PC-3 (cell line): ENCODE measurements at regions not wholly inside any gene's neighbourhood (a gene's known extent, or its start where the extent isn't known, plus 50 kb on each side); places are given as distances from the start of the nearest gene placed in this dataset.

Experiments
- CTCF ChIP-seq: fragments of 300-600 bp; sonication (generic); conservative IDR thresholded peaks from 2 replicates; pipeline ENCODE4 v1.5.1; 2017; ENCODE audit warnings: antibody characterized with exemption, low read depth, mild to moderate bottlenecking, low read length
- EZH2 ChIP-seq: fragments of 300-600 bp; sonication (generic); IDR thresholded peaks from one replicate; pipeline ENCODE4 v1.6.1; 2017; ENCODE audit warnings: antibody characterized with exemption, mild to moderate bottlenecking, low read length; ENCODE audit not compliant: unreplicated experiment
- EZH2phosphoT487 ChIP-seq: fragments of 300-600 bp; sonication (generic); IDR thresholded peaks from 2 replicates; pipeline ENCODE4 v1.6.1; 2018; ENCODE audit warnings: mild to moderate bottlenecking, antibody characterized with exemption, low read length, borderline replicate concordance

DNA sequence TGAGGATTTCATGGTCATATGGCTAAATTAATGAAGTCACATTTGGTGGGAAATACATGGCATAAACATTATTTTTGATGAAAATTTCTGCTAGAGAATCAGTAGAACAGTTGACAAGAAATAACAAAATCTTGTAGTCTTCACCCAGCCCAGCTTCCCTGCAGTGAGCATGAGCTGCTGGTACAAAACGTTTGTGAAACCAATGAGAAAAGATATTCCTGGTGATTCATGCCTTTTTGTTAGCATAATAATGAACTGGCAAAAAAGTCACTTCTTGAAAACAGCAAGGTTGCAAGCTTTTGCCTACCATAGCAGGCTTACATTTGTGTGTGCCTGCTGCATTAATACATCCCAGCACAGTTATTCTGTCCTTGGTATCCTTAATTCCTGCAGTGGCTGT, 475.9 kb upstream of the HTR2A start:
- no peak for TF ChIP-seq CTCF
- no peak for TF ChIP-seq EZH2
- TF ChIP-seq EZH2phosphoT487 = no peak
